Fibroblast of skin of right quadriceps (primary cell): ENCODE measurements at regions not wholly inside any gene's neighbourhood (a gene's known extent, or its start where the extent isn't known, plus 50 kb on each side); places are given as distances from the start of the nearest gene placed in this dataset.
A peak's percentile ranks its signal among the peaks of the same experiment; 100 is the strongest.

Experiments
- DNase-seq: peaks from one replicate; pipeline ENCODE4 v3.0.0-alpha.2; 2013

DNA sequence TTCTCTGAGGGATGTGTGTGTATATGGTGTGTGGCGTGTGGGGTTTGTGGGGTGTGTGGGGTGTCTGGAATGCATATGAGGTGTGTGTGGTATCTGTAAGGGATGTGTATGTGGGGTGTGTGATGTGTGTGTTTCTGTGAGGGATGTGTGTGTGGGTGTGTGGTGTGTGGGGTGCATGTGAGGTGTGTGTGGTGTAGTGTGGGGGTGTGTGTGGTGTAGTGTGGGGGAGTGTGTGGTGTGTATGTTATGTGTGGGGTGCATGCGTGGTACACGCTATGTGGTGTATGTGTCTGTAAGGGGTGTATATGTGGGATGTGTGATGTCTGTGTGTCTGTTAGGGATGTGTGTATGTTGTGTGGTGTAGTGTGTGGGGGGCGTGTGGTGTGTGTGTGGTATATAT lies 300.0 kb downstream of the FGF9 start:
- no peak for DNase-seq

DNA sequence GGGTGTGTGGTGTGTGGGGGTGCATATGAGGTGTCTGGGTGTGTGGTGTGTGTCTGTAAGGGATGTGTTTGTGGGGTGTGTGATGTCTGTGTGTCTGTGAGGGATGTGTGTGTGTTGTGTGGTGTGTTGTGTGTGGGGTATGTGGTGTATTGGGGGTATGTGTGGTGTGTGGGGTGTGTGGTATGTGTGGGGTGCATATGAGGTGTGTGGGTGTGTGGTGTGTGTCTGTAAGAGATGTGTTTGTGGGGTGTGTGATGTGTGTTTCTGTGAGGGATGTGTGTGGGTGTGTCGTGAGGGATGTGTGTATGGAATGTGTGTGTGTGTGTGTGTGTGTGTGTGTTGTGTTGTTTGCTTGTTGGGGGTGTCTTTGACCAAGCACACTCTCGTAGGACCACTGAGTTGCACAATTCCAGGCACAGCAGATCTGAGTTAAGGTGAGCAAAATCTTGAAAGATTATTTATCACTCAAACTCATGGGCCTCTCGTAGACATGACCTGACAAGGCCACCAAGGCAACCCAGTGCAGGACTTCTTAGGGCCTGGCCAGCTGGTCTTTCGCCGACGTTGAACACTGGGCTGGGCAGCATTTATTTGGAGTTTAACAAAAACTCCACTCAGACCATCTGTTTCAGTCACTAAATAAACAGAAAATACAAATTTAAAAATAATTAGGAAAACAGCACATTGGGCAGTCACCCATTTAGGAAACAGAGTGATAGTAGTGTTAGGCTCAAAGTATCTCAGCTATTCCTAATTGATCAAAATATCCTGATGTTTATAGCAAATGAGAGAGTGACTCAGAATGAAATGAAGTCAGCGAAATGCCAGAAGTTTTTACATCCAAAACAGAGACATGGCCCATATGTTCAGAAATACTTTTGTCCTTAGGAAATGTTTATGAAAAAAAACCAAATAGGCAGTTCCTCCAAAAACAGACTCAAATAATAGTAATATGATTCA lies 301.1 kb downstream of the FGF9 start:
- DNase-seq = peak; percentile 67

DNA sequence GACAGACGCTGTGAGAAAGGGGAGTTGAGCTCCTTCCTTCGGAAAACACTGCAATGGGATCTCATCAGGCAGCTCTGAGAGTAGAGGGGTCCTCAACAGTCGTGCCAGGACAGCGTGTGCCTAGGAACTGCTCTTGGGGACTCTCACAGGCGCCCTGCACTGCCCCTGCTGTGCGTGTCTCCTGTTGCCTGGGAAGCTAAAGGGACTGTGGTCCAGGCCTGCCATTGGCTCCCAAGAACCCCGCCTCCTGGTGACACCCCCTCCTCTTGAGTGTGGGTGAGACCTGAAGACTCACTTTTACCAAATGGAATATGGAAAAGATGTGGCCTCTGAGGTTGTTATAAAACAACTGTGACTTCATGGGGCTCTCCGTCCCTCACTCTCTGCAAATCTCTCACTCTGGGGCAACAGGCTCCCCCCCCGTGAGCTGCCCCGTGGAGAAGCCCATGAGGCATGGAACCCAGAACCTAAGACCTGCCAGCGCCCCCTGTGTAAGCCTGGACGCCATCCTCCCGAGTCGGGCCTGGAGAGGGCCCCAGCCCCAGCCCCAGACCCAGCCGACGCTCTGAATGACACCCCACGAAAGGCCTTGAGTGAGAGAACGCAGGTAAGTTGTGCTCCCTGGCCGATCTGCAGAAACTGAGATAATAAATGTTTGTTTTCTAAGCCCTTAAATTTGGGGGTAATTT lies 302.7 kb downstream of the FGF9 start:
- DNase-seq = no peak

DNA sequence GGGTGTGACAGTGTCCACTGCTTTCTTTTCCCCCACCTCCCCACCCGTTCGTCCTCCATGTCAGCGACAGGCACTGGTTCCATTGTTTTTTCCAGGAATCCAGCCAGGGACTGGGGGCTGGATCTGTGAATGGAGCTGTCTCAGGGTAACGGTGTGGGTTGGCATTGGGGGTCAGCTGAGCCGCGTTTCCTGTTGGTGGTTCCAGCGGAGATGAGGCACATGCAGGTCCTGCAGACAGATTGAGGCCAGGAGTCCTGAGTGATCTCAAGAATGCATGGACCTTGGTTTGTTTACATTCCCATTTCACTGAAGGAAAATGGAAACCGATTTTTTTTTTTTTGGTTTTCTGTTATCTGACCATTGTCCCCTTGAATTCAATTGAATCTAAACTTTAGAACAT lies 303.9 kb downstream of the FGF9 start:
- DNase-seq = no peak

- DNase-seq = no peak
Observed at GRCh38 chr13:21976159-21976558, 305.3 kb downstream of the FGF9 start.

- no peak for DNase-seq
Observed at GRCh38 chr13:21979161-21979806, 308.4 kb downstream of the FGF9 start.

GRCh38 chr13:21980049-21980448 lies 309.2 kb downstream of the FGF9 start:
- no peak for DNase-seq

DNA sequence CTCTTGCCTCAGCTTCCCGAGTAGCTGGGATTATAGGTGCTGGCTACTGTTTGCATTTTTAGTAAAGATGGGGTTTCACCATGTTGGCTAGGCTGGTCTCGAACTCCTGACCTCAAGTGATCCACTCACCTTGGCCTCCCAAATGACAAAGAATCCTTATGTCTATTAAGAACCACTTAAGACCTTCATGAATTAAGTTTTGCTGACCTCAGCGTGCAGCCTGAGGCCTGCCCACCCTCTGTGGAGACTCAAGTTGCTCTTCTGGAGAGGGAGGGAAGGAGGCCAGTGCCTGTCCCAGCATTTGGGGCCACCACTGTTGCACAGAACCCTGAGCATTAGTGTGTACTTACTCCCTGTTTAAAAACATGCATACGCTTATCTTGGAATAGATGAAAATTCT lies 313.3 kb downstream of the FGF9 start:
- DNase-seq = no peak

DNA sequence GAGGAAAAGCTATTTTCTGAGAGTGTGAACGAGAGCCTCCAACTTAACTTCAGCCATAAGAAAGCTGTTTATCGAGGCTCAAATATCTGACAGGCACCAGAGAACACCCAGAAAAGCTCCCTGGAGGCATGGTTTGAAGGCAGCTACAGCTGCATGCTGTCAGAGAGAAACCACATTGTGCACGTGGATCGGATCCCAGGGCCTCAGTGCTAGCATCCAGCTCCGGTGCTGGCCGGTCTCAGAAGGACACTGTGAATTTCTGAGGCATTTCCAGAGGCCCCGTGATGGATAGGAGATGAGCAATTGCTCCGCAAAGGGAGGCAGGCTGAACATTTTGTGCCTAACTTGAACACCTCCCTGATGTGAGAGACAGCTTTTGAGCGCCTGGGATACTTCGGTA lies 315.7 kb downstream of the FGF9 start:
- DNase-seq = no peak

GRCh38 chr13:21987793-21988192 lies 316.9 kb downstream of the FGF9 start:
- no peak for DNase-seq

DNA sequence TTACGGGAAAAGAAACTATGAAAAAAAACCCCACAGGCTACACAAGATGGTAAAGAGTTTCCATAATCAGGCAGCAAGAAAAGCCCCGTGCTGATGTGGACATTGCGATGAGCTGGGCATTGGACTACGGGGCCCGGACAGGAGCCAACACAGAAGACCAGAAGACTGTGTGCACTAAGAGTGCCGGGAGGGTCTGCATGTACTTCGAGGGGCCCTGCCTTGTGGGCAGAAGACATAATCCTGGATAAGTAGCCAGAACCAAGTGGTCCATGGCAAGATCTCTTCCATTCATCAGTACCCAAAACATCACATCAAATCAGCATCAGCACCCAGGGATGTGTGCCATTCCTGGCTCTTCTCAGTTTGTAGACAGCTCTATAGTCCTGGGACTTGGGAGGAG lies 317.8 kb downstream of the FGF9 start:
- no peak for DNase-seq

- no peak for DNase-seq
Observed at GRCh38 chr13:21996049-21996448, 325.2 kb downstream of the FGF9 start.

DNA sequence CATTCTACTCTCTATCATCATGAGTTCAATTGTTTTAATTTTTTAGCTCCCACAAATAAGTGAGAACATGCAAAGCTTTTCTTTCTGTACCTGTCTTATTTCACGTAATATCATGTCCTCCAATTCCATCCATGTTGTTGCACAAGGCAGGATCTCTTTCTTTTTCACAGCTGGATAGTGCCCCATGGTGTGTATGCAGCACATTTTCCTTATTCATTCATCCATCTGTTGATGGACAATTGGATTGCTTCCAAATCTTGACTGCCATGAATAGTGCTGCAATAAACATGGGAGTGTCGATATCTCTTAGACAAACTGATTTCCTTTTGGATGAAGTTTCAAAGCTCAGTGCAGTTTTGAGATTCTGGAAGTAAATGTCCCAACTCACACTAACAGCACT lies 326.9 kb downstream of the FGF9 start:
- DNase-seq = no peak

- DNase-seq = no peak
Observed at GRCh38 chr13:21998279-21998990, 327.6 kb downstream of the FGF9 start.

DNA sequence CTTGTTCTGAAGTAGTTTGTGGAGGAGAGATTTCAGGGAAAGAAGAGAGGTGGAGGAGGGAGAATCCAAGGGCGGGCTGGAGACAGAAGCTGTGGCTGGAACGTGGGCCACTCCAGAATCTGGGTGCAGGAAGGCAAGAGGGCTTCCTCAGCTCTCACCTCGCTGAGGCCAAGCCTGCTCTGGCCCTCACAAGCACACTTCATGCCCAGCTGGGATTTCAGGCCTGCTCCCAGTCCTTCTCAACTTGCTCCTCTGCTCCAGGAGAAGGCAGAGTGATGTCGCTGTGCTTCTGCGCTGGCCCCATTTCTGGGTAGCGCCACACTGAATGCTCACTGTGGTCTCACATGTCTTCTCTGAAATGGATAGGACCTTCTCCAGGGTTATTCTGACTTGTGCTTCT lies 328.8 kb downstream of the FGF9 start:
- no peak for DNase-seq

GRCh38 chr13:22000191-22000590 lies 329.3 kb downstream of the FGF9 start:
- no peak for DNase-seq

- no peak for DNase-seq
Observed at GRCh38 chr13:22001336-22001735, 330.5 kb downstream of the FGF9 start.

GRCh38 chr13:22002893-22003292 lies 332.0 kb downstream of the FGF9 start:
- no peak for DNase-seq

GRCh38 chr13:22009500-22009899 lies 338.6 kb downstream of the FGF9 start:
- no peak for DNase-seq

GRCh38 chr13:22009937-22010336 lies 339.1 kb downstream of the FGF9 start:
- no peak for DNase-seq

DNA sequence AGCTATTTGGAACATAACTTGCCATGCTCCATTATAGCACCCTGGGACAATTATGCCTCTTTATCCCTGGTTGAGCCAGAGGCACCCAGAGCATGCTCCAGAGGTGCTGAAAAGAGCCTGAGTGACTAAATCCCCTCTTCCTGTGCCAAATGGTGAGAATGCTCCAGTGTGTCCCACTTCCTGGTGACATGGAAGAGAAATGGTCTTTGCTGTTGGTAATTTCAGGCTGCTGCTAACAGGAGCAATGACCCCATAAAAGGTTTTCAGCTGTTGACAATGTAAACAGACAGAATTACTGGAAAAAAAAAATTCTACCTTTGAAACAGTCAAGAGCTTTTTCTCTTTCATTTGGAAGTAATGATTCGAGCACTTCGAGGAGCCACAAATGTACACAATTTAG lies 341.8 kb downstream of the FGF9 start:
- DNase-seq = no peak

DNA sequence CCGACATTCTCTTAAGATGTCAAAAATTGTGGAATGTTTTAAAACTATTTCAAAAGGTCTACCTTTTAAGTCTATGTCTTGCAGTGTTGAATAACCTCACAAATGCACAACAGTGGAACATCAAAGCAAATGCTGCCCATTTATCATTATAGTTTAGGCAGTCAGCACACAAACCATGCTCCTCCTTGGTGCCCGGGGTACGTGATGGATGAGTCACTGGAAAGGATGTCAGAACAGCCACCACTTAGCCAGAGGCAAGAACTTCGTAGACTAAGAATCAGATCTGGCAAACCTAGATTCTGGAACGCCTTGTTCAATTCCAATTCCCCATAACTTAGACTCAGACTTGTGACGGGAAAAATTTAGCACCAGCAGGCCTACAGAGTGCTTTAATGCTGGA lies 343.6 kb downstream of the FGF9 start:
- DNase-seq = no peak

- DNase-seq = no peak
Observed at GRCh38 chr13:22017226-22017625, 346.4 kb downstream of the FGF9 start.
